Type B pancreatic cell (in vitro differentiated cells): ENCODE measurements at regions not wholly inside any gene's neighbourhood (a gene's known extent, or its start where the extent isn't known, plus 50 kb on each side); places are given as distances from the start of the nearest gene placed in this dataset.
A peak's percentile ranks its signal among the peaks of the same experiment; 100 is the strongest.

Source experiments
- DNase-seq: peaks from one replicate; pipeline ENCODE4 v3.0.0; 2021; ENCODE audit warnings: mixed read lengths; ENCODE audit not compliant: unreplicated experiment; ENCODE audit errors: extremely low spot score
- H3K27ac Mint-ChIP-seq: 2 replicates; pipeline ENCODE4 v1.8.0; 2021; ENCODE audit warnings: mild to moderate bottlenecking, mixed read lengths
- H3K27me3 Mint-ChIP-seq: 2 replicates; pipeline ENCODE4 v1.8.0; 2021; ENCODE audit warnings: mixed read lengths
- H3K36me3 Mint-ChIP-seq: 2 replicates; pipeline ENCODE4 v1.8.0; 2021; ENCODE audit warnings: mixed read lengths
- H3K4me1 Mint-ChIP-seq: one replicate; pipeline ENCODE4 v1.8.0; 2021; ENCODE audit warnings: mixed read lengths; ENCODE audit not compliant: unreplicated experiment
- H3K4me3 Mint-ChIP-seq: 2 replicates; pipeline ENCODE4 v1.8.0; 2021; ENCODE audit warnings: mild to moderate bottlenecking, mixed read lengths
- H3K9me3 Mint-ChIP-seq: 2 replicates; pipeline ENCODE4 v1.8.0; 2021; ENCODE audit warnings: mixed read lengths
- TF ChIP-seq, protein P1 (sequence below): fragments of 200-600 bp; sonication (generic); conservative IDR thresholded peaks from 2 replicates; pipeline ENCODE4 v1.5.0; 2021; ENCODE audit warnings: antibody characterized with exemption, mild to moderate bottlenecking

GRCh38 chr15:59953392-59953883, 50.7 kb upstream of the FOXB1 start:
- no peak for DNase-seq
- peaks cover 64% of the 10 kb centered on the region for H3K27me3 Mint-ChIP-seq

GRCh38 chr15:59952960-59953359, 51.2 kb upstream of the FOXB1 start:
- no peak for DNase-seq
- Mint-ChIP-seq H3K27me3 (peaks cover 60% of the 10 kb centered on the region), H3K4me3 (peak overlapping the region; percentile 16), H3K27ac (peak overlapping the region; percentile 27), H3K4me1 (peaks cover 7% of the 10 kb centered on the region), H3K9me3 (no peaks in the 10 kb centered on the region), H3K36me3 (no peaks in the 10 kb centered on the region)
- TF ChIP-seq, protein P1, sequence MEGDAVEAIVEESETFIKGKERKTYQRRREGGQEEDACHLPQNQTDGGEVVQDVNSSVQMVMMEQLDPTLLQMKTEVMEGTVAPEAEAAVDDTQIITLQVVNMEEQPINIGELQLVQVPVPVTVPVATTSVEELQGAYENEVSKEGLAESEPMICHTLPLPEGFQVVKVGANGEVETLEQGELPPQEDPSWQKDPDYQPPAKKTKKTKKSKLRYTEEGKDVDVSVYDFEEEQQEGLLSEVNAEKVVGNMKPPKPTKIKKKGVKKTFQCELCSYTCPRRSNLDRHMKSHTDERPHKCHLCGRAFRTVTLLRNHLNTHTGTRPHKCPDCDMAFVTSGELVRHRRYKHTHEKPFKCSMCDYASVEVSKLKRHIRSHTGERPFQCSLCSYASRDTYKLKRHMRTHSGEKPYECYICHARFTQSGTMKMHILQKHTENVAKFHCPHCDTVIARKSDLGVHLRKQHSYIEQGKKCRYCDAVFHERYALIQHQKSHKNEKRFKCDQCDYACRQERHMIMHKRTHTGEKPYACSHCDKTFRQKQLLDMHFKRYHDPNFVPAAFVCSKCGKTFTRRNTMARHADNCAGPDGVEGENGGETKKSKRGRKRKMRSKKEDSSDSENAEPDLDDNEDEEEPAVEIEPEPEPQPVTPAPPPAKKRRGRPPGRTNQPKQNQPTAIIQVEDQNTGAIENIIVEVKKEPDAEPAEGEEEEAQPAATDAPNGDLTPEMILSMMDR: no peak

More at GRCh38 chr15:59953392-59953883, 50.7 kb upstream of the FOXB1 start:
- H3K36me3 Mint-ChIP-seq: no peaks in the 10 kb centered on the region
- TF ChIP-seq, protein P1: no peak
- H3K4me3 Mint-ChIP-seq: peak overlapping the region; percentile 16
- H3K4me1 Mint-ChIP-seq: peaks cover 7% of the 10 kb centered on the region
- peak overlapping the region; percentile 27 for H3K27ac Mint-ChIP-seq
- peaks cover 3% of the 10 kb centered on the region for H3K9me3 Mint-ChIP-seq

GRCh38 chr15:59950603-59951388, 53.3 kb upstream of the FOXB1 start:
- peaks cover 7% of the 10 kb centered on the region for H3K4me1 Mint-ChIP-seq
- TF ChIP-seq, protein P1: no peak
- H3K36me3 Mint-ChIP-seq: no peaks in the 10 kb centered on the region
- H3K9me3 Mint-ChIP-seq: no peaks in the 10 kb centered on the region
- H3K27ac Mint-ChIP-seq: no peak overlapping the region
- H3K27me3 Mint-ChIP-seq: peaks cover 60% of the 10 kb centered on the region
- no peak for DNase-seq
- no peak overlapping the region for H3K4me3 Mint-ChIP-seq

GRCh38 chr15:59948924-59949613, 55.0 kb upstream of the FOXB1 start:
- no peaks in the 10 kb centered on the region for H3K9me3 Mint-ChIP-seq
- no peak overlapping the region for H3K27ac Mint-ChIP-seq
- peaks cover 67% of the 10 kb centered on the region for H3K27me3 Mint-ChIP-seq
- no peak overlapping the region for H3K4me3 Mint-ChIP-seq
- H3K4me1 Mint-ChIP-seq: peaks cover 7% of the 10 kb centered on the region
- H3K36me3 Mint-ChIP-seq: no peaks in the 10 kb centered on the region
- no peak for DNase-seq
- TF ChIP-seq, protein P1: no peak

- no peaks in the 10 kb centered on the region for H3K36me3 Mint-ChIP-seq
- TF ChIP-seq, protein P1: no peak
These were observed 58.0 kb upstream of the FOXB1 start for GRCh38 chr15:59946084-59946483.

More at GRCh38 chr15:59946084-59946483, 58.0 kb upstream of the FOXB1 start:
- no peak for DNase-seq
- H3K4me1 Mint-ChIP-seq: no peaks in the 10 kb centered on the region
- H3K27me3 Mint-ChIP-seq: peaks cover 78% of the 10 kb centered on the region
- no peak overlapping the region for H3K4me3 Mint-ChIP-seq
- H3K27ac Mint-ChIP-seq: no peak overlapping the region
- no peaks in the 10 kb centered on the region for H3K9me3 Mint-ChIP-seq
